ENCODE measurements at regions not wholly inside any gene's neighbourhood (a gene's known extent, or its start where the extent isn't known, plus 50 kb on each side); places are given as distances from the start of the nearest gene placed in this dataset.
"Not testable (repeated sequence)": the region's sequence is repeated elsewhere in the genome, so short reads cannot be mapped to it uniquely, and the experiment has no call there.

GRCh38 chr15:22284795-22285420 lies 173.8 kb upstream of the GOLGA6L22 start:
- H3K36me3 ChIP-seq; intact Hi-C loops (cut with DNase I); H3K4me1 ChIP-seq; DNase-seq; H3K27me3 ChIP-seq; H3K4me3 ChIP-seq; H3K27ac ChIP-seq; H3K9me3 ChIP-seq: not testable (repeated sequence)
- WGBS, 2 donors, result 53 to 64% methylated on average over 3 of the region's 3 CpGs

GRCh38 chr15:22291054-22291453 lies 167.6 kb upstream of the GOLGA6L22 start:
- H3K36me3 ChIP-seq; H3K27ac ChIP-seq; H3K4me1 ChIP-seq; intact Hi-C loops (cut with DNase I); DNase-seq; H3K27me3 ChIP-seq; H3K4me3 ChIP-seq; H3K9me3 ChIP-seq: not testable (repeated sequence)
- 61 to 63% methylated on average over 4 of the region's 4 CpGs for WGBS, 2 donors

- WGBS, 2 donors, result no CpG with 5 or more reads among the region's 1 CpG
These were observed 155.6 kb upstream of the GOLGA6L22 start for GRCh38 chr15:22303112-22303511.

More at GRCh38 chr15:22303112-22303511, 155.6 kb upstream of the GOLGA6L22 start:
- H3K4me3 ChIP-seq; intact Hi-C loops (cut with DNase I); H3K27ac ChIP-seq; H3K27me3 ChIP-seq; H3K4me1 ChIP-seq; DNase-seq; H3K9me3 ChIP-seq; H3K36me3 ChIP-seq: not testable (repeated sequence)

Small RNAs in the stretch of these regions (small RNA-seq; reads per million reads assigned to genes)
- gene MIR1268A, result 0 reads per million in 4 donors
